NCI-H774 (cell line): ENCODE measurements at regions not wholly inside any gene's neighbourhood (a gene's known extent, or its start where the extent isn't known, plus 50 kb on each side); places are given as distances from the start of the nearest gene placed in this dataset.
A peak's percentile ranks its signal among the peaks of the same experiment; 100 is the strongest.

Experiments
- DNase-seq: peaks from one replicate; lab custom pipeline; 2025; lab: John Stamatoyannopoulos, UW

DNA sequence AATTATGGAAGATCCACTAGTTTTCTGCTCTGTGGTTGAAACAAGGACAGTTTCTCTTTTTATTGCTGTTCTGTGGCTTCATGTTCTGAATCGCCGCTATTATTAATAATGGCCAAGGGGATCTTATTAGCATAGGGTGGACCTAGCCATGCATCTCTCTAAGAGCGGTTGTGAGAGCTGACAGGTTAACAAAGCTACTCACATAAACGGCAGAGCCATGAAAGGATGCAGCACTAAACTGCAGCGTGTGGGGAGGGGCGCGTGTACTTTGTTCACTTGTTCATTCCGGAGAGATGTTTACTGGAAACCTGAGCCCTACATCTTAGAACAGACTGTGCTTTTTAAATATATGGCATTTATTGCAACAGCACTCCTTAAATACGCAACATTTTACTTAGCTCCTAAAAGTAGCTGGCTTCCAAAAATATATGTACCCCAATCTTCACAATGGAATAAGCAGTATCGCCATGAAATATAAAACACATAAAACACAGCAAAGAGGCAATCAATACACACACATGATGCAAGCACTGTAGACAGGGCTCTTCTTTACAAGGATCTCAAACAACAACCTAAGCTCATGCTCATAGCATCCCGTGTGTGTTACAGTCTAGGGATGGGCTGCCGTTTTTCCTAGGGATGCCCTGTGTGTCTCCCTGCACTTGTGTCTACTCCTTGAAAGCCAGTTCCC lies 424.6 kb downstream of the MED10 start:
- DNase-seq = peak; percentile 24

DNA sequence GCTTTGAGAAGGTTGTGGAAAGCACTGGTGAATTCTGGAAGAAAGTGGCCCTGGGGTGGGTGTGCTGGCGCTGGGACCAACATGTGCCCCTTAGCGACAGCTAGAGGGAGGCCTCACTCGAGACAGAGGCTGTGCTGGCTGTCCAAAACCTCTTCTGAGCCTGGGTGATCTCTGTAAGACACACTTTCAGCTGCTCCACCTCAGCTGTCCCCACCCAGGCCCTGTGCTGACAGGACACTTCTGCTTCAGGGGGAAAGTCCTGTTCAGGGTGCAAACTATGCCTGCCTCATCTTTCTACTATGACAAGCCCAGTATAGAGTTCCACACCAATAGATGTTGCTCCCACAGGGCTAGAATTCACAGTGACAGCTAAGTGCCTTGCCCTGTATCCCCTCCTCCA lies 426.4 kb downstream of the MED10 start:
- no peak for DNase-seq

DNA sequence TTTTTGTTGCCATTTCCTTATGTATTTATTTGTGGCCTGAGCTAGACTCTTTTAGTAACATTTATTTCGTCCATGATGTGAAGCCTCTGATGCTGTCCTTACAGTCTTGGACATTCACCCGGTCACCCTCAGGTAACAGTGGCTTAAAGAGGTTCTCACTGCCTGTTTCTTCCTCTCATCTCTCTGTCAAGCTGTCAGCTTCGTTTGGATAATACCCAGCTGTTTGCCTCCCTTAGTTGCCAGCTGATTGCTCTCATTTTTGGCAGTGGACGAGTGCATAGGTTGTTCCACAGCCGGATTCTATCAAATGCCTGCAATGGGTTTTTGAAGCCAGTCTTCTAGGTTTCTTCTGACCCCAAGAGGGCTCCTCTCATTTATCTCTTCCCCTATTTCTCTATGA lies 427.7 kb downstream of the MED10 start:
- DNase-seq = no peak

DNA sequence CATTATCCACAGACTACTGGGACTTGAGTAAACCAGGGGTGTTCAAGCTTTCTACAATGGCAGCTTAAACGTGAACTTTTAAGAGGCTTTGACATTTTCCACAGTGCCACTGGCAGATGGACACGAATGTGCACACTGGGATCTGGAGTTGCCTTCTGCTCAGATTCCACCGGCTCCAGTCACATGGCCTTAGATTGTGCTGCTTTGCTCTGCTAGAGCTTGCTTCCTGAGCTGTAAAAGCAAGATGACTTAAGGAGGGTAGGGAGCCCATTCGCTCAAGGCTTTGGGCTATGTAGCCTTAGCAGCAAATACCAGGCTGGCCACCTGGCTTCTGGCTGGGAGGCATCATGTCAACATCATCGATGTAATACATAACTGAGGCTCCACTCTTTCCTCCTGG lies 436.9 kb downstream of the MED10 start:
- DNase-seq = no peak

DNA sequence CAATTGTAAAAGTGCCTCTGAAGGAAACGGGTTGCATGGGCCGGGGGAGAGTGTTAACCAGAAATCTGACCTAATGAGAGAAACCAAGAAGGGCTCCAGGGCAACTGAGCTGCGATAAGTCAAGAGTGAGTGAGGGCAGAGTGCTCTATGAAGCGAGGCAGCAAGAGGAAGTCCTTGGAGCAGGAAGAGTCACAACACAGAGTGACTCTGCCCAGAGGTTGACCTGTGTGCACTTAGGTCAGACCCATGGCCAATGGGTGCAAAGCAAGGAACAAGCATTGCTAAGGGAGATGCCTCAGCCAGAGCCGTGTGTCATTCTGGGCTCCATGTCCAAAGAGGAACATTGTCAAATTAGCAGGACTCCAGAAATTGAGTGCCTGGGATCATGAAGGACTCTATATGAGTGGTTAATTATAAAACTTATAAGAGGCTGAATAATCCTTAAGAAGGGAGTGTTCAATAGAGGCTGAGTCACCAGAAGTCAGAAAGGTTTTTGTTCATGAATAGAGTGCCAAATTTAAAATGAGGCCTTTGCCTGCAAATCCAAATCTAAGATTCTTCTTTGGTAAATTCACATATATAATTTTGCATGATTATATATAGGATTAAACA lies 438.5 kb downstream of the MED10 start:
- no peak for DNase-seq

DNA sequence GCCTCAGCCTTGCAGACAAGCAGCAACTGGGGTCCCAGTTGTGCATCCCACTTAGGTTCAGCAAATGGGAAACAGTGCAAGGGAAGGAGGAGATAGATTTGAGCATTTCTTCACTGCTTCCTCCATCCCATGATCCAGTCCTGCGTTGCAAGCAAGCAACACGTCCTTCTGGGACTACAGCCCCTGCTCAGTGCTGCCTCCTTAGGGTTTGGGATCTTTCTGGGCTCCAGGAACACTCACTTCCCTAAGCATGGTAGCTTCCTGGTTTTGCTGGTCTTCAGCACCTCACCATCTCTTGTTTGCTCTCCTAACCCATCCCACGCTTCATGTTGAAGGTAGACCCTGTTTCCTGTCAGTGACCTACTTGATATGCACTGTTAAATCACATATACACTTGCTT lies 444.7 kb downstream of the MED10 start:
- no peak for DNase-seq

DNA sequence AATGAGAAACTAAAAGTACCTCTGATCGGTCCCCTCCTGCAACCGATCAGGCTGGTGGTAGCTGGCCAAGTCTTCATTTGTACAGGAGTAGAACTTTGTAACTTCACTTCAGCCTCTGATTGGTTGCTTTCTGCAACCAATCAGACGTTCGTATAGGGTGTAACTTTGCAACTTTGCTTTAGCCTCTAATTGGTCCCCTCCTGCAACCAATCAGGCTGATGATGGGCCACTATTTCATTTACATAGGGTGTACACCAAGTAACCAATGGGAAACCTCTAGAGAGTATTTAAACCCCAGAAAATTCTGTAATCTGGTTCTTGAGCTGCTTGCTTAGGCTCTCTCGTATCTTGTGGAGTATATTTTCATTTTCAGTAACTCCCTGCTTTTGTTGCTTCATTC lies 445.5 kb downstream of the MED10 start:
- DNase-seq = no peak

DNA sequence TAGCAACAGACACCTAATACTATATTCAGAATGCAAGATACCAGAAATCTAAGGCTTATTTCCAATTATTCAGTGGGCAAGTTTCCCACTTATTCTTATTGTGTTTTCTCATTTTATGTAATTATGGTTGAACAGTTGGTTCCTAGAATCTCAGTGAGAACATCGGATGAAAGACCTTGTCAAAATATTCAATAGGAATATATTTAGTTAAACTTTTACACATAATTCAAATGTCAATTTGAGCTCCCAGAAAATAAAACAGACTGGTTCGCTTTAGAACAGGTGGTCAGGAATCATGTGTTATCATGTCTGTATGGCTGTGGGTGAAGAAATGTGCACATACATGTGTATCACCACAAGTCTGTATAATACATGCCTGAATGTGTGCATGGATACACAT lies 447.8 kb downstream of the MED10 start:
- DNase-seq = no peak

DNA sequence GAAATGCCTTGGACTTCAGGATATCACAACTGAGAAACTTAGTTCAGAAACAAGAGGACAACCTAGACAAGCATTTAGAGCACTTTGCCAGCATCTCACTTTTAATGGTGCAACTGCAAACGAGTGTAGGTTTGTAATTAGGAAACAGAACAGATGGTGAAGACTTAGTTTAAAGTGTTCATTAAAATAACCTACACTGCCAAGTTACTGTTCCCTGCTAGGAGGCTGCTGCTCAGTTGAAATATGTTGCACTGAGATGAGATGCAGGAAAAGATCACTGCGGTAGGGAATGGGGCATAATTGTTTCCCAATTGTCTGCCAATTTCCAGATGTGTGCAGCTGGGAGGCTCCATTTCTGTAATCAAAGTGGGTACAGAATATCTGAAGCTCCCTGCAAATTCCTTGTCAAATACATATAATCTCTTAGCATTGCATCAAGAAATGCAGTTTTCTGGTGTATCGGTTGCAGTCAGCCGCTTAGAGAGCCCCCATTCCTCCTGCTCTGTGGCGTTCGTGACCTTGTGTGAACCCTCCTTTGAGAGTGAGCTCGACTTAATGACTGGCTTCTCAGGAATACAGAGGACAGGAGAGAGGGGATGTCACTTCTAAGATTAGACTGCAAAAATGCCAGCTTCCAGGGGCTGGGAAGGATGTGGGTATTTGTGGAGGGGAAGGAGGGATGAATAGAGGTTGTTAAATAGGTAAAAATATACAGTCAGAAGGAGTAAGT lies 448.9 kb downstream of the MED10 start:
- no peak for DNase-seq

DNA sequence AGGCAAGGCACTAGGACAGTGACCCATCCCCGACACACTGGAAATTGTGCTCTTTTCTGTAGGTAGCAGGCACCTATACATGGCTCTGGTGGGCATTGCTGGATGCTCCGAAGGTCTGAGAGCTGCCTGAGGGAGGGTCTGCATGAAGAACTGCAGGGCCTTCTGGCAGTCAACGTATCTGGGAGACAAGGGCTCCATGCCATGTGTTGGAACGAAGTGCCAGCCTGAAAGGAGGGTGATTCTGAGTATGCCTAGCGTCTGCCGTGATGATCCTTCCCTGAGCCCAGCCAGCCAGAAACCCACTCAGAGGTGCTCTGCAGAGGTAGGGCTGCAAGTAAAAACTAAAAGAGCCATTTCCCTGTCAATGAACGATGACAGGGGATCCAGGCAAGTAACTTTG lies 453.2 kb downstream of the MED10 start:
- DNase-seq = no peak

DNA sequence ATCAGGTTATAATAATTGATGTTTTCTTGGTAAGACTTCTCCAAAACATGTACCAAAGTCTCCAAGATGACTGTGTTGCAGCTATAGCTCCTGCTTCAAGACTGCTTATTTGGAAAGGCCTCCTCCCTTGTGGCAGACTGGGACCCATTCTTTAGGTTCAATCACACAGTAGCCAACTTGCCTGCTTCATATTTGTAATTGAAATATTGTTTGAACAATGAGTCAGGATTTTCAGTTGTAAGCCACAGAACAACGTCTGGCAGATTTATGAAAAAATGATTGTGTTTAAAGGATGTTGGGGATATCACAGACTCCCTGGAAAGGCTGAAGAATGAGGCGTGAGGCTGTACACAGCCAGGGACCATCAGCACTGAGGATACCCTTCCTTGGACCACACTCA lies 458.9 kb downstream of the MED10 start:
- DNase-seq = no peak

DNA sequence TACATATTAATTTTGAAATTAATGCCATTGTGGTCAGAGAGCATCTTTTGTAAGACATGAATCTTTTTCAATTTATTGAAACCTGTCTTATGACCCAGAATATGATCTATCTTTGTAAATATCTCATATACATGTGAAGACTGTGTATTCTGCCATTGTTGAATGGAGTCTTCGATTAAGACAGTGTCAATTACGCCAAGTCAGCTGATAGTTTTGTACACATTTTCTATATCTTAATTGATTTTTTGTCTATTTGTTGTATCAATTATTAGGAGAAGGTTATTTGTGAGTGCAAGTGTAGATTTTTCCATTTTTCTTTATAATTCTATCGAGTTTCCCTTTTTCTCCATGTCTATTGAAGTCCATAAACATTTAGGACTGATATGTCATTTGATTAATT lies 471.6 kb downstream of the MED10 start:
- no peak for DNase-seq

DNA sequence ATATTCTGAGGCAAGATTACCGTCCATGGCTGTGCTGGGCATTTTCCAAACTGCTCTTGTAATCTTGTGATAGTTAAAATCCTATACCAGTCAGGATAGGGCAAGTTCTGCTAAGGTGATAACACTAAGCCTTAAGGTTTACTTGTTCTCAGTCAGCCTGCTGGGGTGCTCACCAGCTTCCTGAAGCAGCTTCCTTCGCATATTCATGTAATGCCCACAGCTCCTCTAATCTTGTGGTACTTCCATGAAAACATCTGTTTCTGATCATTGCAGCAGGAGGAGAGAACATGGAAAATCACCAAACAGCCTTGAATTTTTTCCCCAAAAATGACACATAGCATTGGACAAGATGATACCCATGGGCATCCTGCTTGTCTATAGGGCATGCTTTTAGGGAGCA lies 473.2 kb downstream of the MED10 start:
- no peak for DNase-seq

DNA sequence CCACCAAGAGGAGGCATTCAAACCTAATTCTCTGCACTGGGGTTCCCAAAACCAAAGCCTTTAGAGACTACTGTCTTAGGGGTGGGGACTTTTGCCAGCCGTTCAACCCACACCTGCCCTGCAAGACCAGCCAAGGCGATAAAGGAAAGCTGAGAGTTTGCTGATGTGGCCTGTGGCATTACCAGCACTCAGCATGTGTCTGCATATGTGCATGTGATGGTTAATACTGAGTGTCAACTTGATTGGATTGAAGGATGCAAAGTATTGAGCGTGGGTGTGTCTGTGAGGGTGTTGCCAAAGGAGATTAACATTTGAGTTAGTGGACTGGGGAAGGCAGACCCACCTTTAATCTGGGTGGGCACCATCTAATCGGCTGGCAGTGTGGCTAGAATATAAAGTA lies 474.2 kb downstream of the MED10 start:
- DNase-seq = no peak

DNA sequence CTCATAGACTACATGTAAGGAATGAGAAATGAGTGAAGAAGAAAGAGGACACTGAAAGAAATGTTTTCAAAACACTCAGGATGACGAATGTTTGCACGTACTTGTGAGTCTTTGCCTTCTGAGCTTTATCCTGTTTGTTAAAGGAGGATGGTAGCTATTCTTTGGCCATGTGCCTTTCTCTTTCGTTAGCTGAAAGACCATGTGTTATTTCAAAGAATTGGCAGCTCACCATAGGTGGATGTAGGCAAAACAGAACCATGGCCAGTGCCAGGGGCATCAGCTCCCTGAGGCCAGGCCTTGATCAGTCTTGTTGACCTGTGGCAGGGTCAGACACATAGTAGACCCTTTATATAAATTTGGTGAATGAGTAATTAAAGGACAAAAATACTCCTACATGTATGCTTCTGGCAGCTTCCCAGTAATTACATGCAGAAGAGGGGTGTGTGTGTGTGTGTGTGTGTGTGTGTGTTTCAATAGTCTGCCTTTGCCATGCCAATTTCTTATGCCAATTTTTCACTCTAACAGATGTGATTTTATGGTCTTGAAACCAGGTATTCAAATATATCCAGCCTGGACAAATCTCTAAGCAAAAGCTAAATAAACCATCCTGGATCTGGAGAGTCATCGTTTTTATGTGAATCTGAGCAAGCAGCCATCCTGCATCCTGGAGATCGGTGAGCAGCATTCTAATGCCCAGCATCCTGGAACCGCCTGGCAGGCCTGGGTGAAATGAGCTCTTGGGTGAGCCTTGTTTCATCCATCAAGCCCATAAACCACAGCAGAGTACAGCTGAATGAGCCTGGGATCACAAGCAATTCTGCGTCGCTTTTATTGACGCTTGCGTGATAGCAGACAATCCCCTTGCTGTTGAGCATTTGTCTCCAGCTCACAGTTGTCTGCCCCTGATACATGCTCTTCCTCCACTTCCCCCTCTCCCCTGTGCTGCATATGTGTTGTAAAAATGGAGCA lies 475.4 kb downstream of the MED10 start:
- DNase-seq = no peak

DNA sequence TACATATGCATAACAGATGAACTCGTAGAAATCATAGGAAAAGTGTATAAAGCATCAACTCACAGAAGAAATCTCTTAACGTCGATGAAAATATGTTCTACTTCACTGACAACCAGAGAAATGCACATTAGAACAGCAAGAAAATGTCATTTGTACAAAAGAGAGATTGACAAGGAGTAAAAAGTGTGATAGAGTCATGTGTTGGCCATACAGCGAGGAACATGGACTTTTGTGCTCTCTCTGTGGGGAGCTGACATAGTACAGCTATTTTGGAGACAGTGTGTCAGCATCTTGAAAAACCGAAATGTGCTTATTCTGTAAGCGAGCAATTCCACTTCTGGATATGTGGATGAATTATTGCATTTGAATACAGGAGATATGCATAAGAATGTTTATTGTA lies 477.9 kb downstream of the ICE1 start:
- DNase-seq = no peak

DNA sequence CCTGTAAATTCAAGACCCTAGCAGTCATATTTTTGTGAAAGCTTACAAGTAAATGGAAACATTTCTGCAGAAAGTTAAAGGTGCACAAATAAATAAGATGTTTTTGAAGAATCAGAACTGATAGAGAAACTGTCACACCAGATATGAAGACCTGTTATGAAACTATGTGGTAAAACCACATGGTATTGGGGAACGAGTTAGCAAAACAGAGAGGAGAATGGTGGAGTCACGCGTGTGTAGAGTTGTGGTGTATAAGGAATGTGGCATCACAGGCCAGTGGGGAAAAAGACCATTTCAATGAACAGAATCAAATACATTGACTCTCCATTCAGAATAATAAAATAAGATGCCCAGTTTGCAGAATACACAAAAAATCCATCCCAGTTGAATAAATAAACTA lies 477.2 kb downstream of the ICE1 start:
- no peak for DNase-seq

DNA sequence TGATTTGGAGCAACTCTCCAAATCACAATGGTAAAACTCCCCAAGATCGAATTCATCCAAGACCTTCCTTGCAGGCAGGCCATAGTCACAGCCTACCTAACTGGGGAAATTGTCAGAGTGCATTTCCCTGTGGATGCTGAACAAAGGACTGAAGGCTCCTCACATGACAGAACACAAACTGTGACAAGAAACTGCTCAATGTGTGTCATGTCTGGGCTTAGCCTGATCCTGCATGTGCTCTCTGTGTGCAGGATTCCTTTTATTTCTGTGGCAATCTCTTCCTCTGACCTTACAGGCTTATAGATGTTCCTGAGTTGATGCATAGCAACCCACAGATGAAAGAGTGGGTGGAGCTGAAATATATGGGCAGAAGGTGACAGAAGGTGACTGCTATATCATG lies 465.8 kb downstream of the ICE1 start:
- DNase-seq = no peak

DNA sequence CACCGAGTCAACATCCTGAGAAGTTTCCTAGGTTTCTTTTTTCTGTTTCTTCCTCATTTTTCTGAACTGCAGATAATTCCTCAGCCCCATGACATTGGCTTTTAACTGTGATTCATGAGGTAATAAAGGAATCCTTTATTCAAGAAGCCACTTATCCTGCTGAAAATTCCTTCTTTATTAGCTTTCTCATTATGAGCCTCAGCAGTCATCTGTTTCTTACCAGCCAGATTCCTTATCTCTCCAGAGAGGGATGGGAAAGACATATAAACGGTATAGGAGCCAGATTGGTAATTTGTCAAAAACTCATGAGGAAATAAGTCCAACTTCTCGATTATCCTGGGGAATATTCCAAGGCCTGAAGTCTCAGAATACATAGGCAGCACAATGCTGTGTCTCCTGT lies 465.4 kb downstream of the ICE1 start:
- no peak for DNase-seq

DNA sequence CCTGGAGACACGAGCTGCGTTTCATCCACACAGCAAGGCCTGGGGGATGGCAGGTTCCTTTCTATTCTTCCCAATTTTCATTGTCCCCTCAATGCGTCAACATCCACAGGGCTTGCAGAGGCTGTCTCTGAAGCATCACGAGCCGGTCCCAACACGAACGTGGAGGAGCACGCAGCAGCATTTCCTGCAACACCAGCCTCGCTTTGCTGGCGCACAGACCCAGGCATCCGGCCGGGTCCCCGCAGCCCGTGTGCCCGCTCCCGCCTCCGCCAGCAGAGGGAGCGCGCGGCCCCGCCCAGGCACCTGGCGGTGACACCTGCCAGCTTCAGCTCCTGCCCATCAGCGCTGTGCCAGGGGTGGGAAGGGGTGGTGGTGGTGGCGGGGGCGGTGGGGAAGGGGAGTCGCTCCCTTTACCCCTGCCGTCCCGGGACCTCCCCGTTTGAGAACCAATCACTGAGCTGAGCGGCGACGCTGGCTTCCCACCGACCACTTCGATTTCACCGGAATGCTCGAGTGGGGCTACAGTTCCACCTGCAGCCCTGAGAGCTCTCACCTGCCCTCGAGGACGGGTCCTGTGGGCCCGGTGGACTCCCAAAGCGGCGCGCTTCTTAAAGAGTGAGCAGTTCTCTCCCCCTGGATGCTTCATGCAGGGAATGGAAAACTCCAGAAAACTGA lies 464.5 kb downstream of the ICE1 start:
- DNase-seq = peak; percentile 68

DNA sequence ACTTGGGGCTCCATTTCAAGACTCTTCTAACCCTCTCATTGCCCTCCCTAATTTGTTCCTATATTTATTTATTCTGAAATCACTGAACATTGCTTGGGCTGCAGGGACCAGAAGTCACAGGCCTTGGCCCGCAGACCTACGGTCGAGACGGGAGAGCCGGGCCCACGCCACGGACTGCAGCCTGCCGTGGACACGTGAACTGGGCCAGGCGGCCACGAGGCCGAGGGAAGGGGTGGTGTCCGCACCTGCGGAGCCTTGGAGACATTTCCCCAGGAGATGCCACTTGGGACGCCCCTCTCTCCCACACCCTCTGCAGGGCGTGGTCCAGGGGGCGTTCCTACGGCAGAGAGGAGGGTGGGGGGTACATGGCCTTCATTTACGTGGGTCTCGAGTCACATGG lies 463.9 kb downstream of the ICE1 start:
- no peak for DNase-seq

DNA sequence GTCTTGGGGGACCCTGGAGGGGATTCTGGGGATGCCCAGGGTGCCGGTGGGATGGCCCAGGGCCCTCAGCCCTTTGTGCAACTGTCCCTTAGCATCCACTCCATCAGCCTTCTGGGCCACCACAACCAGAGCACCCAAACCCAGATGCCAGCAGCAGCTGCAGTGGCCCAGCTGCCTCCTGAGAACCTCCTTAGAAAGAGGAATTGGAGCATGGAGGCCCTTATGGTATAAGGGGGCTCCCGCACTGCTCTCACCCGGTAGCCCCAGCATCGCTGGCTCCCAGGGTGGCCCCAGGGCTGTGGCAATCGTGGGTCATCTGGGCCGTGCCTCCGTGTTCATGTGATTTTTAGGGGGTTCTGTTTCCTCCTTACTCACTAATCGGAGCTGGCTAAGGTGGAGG lies 463.3 kb downstream of the ICE1 start:
- DNase-seq = no peak
